LNCAP (cell line): ENCODE measurements at regions not wholly inside any gene's neighbourhood (a gene's known extent, or its start where the extent isn't known, plus 50 kb on each side); places are given as distances from the start of the nearest gene placed in this dataset.

Experiments used
- CTCF ChIP-seq: fragments of 450-650 bp; IDR thresholded peaks from 2 replicates; pipeline ENCODE4 v1.5.1; 2017; ENCODE audit warnings: mild to moderate bottlenecking

GRCh38 chr15:46442184-46442583 is 807.4 kb downstream of the SQOR start:
- no peak for TF ChIP-seq CTCF

- TF ChIP-seq CTCF: no peak
Measured at GRCh38 chr15:46442901-46443590, 808.2 kb downstream of the SQOR start.

DNA sequence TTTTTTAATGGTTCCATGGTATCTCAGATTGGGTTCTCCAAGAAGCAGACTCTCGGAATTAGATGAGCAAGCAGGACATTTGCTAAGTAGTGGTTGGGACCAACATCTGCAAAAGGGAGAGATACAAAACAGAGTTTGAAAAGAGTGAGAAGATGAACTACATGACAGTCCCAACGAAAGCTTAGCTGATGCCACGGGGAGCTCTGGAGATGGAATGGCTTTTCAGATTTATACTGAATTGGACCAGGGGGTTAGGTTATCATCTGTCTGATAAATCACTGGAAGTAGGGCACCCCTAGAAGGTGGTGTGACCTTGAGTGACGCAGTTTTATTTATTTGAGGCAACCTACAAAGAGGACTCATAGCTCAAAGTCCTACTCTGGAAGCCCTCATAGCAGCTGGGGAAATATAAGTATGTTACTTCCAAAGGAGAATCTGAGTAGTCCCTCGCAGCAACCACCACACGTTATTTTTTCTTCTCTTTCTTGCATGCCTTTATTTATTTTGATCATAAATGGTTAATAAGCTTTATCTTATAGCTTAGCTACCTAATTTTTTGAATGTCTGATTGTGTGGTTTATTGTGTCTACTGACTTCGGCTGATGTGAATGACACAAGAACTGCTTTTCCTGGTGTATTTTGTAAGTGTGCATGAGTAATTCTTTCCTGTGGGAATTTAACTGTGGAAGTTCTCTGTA is 815.4 kb downstream of the SQOR start:
- TF ChIP-seq CTCF: no peak

GRCh38 chr15:46450810-46451182 is 816.0 kb downstream of the SQOR start:
- no peak for TF ChIP-seq CTCF

GRCh38 chr15:46452297-46452820 is 817.5 kb downstream of the SQOR start:
- no peak for TF ChIP-seq CTCF

DNA sequence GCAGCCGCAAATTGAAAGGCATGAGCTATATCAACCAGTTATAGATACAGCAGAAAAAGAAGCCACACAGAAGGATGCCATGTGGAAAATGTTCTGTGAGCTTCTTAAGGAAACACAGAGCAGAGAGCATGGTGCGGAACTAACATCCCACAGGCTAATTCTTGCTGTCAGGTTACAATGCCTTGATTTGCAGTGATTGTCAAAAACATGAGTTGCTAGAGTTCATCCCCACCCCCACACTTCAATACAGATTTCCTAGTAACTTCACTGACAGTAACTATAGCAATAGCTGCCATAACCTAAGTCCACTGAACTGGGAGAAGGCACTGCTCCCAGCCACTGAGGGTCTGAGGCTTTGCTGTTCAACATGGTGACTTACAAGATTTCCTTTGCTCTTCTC is 821.6 kb downstream of the SQOR start:
- TF ChIP-seq CTCF: no peak

- TF ChIP-seq CTCF: no peak
Measured at GRCh38 chr15:46460431-46461094, 825.7 kb downstream of the SQOR start.
